Limb (tissue), 2 donors: ENCODE measurements at regions not wholly inside any gene's neighbourhood (a gene's known extent, or its start where the extent isn't known, plus 50 kb on each side); places are given as distances from the start of the nearest gene placed in this dataset.
A peak's percentile ranks its signal among the peaks of the same experiment; 100 is the strongest.

Experiments
- DNase-seq, 2 donors: peaks; one replicate each; pipeline ENCODE4 v3.0.0-alpha.2; 2016; ENCODE audit errors: extremely low spot score in 2 of 2

DNA sequence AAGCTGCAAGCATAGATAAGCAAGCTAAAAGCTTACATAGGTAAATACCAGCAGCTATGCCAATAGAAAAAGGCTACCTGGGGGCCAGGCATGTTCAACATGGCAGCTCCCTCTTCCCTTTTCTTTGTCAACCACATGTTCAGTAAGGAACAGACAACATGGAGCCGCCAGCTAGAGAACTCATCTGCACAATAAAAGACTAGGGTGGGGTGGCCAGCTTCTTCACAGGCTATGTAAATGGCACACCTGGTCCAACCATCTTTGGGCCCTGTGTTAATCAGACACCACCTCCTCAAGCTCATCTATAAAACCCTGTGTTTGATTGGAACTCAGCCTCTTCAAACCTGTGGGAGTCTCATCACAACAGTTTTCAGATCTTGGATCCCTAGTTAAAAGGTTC lies 129.7 kb upstream of the TMPO start:
- DNase-seq, result no peak

DNA sequence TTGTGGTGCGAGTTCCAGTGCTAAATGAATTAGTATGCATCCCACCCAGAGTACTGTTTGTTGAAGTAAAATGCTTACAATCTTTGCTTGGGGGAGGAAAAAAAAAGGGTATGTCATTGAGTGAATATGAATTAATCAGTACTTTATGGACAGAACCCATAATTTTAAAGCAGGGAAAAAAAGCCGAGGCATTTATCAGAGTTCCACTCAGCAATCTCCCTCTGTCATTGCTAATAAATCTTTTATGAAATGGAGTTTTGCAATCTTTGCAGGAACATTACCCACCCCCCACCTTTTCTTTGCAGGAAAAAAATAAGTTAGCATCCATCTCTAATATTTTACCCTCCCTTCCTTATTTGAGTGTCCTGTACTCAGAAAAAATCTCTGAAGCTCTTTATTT lies 127.9 kb upstream of the TMPO start:
- DNase-seq, result no peak

DNA sequence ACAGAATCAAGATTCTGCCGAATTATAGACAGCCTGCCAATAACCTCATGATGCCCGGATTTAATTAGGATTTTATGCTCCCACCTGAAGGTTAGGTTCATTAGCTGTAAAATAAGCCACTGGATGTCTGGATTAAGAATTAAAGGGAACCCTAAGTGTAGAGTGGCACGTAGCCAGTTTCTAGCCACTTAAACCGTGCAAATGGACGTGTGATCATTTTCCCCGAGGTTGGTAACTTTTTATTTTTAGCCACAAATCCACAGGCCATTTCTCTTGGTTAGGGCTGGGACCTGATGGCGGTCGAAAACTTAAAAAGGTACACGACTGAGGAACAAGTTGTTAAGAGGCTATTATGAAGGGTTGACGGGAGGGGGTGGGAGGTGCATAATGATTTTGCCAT lies 127.3 kb upstream of the TMPO start:
- no peak for DNase-seq

DNA sequence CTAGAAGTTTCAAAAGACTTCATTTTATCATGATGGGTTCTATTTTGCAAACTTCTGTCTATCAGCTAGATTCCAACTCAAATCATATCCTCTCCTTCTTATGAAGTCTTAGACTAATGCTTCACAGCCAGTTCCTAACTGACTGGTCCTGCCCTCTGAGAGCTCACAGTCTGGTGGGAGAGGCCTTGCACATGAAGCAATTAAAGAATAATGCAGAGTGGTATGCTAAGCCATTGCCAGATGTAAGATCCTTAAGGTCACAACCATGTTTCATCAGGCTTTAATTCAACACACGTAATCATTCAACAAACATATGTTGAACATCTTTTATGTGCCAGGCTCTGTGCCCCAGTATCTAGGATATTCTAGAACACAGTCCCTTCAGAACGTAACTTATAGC lies 125.8 kb upstream of the TMPO start:
- no peak for DNase-seq

DNA sequence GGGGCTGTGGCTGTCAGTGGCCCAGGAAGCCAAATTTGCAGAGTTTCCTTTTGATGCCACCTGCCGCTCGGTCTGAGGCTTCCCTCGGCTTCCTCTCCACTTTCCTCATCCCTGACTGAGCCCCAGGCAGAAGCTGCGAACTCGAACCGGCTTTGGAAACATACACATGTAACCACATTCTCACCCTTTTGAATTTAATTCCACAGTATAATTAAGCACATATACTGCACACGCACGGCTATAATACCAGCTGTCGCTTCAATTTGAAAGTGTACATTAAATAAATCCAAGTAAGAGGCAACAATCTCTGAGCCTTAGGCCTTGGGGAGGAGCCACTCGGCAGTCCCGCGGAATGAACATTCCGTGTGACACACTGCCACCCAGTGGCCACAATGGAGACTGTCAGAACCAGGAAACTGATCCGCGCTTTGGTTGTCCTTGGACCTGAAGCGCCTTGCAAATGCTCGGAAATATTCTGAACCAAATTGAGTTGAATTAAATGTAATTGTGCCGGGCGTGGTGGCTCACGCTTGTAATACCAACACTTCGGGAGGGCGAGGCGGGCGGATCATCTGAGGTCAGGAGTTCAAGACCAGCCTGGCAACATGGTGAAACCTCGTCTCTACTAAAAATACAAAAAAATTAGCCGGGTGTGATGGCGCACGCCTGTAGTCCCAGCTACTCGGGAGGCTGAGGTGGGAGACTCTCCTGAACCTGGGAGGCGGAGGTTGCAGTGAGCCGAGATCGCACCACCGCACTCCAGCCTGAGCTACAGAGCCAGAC lies 117.9 kb upstream of the TMPO start:
- DNase-seq, result peak; percentile 83 to 88

DNA sequence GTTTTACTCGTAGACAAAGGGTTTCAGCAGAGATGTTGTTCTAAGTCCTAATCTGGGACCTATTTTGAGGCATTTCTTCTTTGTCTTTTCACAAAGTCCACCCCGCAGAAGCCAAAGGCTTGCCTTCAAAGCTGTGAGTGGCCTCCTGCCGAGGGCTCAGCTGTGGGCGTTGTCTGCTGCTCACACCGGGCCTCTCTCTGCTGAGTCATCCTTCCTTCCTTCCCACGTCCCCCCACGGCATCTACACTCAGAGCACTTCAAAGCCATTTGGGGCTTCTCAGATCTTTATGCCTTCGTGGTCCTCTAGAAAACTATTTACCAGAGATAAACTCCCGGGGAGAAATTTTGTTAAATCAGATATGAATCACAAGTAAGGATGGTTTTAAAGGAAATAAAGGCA lies 115.9 kb upstream of the TMPO start:
- no peak for DNase-seq

DNA sequence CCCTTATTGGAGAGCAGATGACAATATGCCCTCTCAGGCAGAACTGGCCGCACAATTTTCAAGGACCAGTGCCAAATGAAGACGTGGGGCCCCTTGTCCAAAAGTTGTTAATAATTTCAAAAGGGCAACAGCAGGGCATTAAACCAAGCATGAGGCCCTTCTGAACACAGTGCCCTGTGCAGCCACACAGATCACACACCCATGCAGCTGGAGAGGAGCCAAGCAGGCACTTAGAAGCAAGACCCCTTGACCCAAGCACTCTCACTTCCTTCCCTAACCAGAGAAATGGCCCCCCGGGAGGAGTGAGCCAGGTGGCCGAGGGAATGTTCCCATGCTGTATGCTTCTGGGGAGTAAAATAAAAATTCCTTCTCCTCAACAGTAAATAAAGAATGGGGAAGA lies 114.0 kb upstream of the TMPO start:
- DNase-seq, result peak in 1 of 2 donors; percentile 47

DNA sequence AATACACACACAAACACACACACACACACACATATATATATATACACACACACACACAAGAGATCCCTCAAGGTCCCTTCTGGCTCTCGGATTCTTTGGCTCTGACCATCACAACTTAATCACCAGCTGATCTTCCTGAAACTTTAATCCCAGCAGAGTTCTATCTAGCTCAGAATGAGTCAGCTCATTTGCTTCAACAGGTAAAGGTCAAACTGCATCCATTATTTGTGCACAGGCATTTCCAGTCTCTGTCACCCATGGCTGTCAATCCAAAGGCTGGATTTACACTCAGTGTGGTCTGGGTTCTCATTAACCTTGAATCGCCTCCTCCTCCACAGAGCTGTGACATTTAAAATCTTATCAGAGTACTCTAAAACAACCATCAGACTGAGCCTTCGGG lies 113.3 kb upstream of the TMPO start:
- no peak for DNase-seq

DNA sequence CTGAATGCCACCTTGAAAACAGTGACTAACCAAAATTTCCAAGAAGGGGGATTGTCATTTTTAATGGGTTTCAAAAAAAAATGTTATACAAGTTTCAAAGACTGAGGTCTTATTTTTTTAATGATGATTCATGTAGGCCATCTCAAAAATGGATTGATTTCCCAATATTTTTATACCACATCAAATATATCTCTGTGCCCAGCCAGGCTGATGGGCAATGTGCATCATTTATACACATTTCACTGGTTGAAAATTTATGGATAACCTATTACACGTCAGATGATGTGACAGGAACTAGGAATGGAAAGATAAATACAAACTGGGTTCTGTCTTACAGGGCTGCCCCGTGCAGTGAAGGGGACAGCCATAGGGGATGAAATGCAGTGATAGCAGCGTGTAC lies 112.7 kb upstream of the TMPO start:
- DNase-seq, result no peak

DNA sequence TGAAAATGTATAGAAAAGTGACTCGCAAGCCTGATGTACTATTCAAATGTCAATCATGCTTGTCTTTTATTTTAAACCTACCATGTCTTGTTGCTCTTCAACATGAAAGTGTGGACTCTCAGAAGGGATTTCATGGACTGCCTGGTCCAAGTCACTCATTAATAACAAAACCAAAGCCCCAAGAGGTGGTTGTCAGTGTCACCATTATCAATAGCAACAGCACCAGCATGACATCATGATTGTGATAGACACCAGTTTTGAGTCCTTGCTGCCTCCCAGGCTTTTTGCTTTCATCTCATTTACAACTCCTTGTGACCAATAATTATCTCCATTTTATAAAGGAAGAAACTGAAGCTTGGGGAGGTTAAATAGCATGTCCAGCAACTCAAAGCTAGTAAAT lies 112.0 kb upstream of the TMPO start:
- no peak for DNase-seq

DNA sequence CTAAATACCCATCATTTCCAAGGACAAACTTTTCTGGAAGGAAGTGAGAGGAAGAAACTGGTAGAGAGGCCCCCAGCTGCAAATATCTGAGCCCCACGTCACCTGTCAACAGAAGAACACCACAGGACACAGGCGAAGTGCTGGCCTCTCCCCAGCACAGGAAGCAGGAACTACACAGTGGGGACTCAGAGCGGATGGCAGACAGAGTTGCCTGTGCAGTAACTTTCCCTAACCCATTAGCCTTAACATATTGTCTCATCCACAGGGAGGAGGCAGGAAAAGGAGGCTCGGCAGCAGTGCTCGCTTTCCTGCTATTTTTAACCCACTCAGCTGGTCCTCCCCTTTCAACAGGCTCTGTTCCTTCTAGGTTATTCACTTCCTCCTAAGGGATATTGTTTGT lies 111.5 kb upstream of the TMPO start:
- no peak for DNase-seq

DNA sequence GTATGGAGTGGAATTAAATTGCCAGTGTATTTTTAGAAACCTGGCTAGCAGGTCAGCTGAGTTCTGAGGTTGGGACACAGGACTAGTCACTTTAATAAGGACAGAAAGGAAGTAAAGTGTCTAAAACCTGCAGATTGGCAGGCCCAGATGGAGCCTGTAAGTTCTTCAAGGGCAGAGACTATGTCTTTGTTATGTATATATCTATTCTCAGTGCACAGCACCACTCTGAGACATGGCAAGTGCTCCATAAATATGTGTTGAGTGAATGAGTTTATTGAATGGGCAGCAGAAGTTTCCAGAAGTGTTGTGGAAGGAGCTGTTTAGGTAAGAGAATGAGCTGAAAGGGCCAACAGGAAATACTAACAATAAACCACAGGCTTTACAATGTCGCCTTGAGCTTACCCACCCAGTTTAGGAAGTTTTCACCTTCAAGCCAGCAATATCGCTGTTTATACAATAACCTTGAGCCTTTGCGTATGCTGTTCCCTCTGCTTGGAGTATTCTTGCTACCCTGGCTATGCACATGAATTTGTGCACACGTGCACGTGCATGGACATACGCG lies 109.5 kb upstream of the TMPO start:
- no peak for DNase-seq

DNA sequence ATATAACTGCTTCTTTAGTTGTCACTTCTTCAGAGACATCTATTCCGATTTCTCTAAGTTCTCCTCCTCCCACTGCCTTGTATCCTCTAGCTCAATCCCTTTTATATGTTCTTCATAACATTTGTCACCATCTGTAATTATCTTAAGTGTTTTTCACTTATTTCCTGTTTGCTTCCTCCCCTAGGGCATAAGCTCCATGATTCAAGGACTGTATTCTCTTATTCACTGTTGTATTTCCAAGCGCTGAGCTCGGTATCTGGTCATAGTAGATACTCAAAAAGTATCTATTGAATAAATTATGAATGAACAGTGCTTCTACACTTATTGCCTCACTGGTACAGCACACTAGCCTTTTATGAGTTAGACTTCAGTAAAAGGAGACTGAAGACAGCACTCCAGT lies 109.0 kb upstream of the TMPO start:
- DNase-seq, result no peak

DNA sequence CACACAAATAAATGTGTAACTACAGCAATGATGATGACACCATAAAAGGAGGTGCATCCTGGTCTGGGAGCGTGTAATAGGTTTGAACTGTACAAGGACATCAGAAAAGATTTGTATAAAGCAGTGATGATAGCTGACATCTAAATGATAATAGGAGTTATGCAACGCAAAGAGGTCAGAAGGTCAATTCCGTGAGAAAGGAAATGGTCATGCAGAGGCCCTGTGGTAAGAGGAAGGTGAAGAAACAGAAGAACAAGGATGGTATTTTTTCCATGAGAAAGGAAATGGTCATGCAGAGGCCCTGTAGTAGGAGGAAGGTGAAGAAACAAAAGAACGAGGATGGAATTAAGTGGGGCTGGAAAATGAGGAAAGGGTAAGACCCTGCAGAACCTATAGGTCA lies 106.7 kb upstream of the TMPO start:
- DNase-seq, result no peak

DNA sequence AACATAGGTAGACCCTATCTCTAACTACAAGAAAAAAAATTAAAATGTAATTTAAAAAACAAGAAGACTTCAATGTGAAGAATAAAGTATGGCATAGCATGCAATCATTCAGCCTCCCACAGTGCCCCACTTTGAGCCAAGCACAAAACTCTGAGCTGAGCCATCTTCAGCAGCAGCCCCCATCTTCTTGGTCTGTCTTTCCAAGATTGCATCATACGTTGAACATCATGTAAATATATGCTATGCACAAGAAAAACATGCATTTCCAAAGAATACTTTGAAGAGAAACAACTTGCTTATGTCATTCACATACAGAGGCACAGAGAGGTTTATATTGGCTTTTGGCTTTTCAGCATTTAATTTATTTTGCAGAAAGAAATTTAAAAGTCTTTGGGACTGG lies 105.8 kb upstream of the TMPO start:
- no peak for DNase-seq

DNA sequence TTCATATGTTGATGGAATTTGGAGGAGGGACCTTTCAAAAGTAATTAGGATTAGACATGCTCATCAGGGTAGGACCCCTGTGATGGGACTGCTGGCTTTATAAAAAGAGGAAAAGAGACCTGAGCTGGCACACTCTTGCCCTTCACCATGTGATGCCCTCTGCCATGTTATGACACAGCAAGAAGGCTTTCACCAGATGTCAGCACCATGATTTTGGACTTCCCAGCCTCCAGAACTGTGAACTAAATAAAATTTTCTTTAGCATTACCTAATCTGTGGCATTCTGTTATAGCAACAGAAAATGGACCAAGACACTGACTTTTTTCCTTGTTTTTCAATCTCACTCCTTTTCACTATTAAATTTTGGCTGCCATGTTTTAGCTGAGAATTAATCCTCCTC lies 105.0 kb upstream of the TMPO start:
- DNase-seq, result no peak

DNA sequence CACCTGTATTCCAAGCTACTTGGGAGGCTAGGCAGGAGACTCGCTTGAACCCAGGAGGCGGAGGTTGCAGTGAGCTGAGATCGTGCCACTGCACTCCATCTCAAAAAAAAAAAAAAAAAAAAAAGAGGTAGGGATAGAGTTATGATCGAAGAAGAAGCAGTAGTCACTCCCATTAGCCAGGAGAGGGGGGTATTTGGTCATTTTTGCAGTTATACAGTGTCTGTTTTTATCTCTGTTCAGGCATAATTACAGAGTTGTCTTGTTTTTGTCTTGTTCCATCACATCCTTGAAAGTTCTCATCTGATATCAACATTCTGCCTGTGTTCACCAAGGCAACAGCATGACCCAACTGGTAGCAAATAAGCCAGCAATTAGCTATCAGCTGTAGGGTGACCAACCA lies 98.5 kb upstream of the TMPO start:
- DNase-seq, result no peak

DNA sequence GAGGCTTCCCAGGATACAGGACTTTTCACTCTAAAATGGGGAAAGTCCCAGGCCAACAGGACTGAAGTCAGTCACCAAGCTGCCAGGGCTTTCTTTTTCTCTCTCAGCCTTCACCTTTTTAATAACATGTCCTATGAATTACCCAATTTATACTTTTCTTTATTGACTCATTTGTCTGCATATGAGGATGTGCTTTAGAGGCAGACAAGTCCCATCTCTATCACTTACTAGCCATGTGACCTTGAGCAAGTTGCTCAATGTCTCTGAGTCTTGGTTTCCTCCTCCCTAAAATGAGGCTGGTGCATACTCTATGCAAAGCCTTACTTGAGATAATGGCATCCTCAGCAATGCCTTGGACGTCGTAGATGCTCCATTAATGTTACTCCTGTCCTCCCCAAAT lies 98.1 kb upstream of the TMPO start:
- DNase-seq, result no peak

DNA sequence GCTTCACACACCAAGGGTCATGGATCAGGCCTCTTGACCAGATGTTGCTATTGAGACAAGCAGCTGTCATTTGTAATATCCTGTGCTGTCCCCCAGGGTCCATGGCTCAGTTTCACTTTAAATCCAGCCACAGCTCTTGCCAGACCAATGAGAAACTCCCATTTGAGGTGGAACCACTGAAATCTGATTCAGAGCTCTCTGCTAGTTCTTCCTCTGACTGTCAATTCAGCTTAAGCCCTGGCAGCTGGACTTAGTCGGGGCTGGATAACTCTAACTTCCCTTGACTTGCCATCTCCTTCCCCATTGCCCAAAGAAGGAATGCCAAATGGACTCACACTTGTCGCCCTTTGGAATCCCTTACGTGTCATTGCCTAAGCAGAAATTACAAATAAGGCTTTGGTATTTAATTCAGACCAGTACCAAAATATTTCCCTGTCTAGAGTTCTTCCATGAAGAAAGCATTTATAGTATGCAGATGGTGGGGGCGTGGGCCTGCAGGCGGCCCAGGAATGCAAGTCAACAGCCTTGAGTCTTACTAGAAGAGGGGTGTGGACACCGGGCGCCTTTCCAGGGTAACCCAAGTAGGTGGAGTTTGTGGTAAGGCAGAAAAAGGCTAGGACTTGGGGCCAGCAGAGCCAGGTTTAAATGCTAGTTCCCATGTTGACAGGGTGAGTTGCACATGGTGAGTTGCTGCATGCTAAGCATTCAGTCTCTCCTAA lies 96.9 kb upstream of the TMPO start:
- peak; percentile 84 to 90 for DNase-seq

DNA sequence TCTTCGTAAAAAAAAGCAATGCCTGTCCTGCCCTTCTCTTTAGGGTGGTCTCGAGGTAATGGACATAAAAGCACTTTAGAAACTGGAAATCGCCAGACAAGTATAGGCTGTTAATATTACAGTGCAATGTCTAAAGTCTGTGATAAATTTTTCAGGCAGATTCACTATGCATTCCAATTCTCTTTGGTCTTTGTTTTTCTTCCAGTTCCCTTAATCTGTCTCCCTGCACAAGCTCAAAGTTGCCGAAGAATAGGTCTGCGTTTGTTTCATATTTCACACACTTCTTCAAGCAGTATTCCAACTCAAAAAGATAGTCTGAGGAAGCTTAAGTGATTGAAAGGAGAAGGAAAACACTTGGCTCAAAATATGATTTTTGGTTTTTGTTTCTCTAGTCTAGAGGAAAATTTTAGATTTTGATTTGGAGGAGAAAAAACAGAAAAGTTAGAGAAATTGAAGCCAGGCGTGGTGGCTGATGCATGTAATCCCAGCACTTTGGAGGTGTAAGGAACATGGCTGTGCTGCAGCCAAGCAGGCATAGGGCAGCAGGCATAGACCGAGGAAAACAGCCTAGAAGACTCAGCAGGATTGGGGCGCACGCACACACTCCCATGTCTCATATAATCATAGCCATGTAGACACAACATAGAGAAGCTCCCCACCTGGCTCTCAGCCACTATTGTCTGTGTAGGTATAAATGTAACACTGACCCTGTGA lies 96.2 kb upstream of the TMPO start:
- DNase-seq, result no peak

DNA sequence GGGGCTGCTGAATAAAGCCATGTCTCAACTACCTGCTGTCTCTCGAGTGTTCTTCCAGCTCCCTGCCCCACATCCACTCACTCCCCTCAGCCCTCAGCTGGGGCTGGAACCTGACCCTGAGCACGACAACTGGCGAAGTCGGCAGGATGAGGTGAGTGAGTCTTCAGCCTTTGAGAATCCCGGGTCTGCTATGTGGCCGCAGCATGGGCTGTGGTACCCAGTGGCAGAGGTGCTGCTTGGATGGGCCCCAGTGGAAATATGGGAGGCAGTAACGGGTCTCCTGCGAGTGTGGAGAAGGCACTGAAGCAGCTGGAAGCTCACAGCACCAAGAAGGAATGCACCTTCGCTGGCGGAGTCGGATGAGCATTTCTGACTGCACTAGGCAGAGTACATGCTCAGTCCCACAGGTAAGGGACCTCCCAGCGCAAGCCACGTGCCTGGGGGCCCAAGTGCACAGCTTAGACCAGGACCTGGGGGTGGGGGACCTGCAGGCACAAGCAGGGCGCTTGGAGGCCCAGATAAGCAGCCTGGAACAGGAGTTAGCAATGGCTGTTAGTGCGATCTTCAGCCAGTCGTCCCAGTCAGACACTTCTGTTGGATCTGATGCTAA lies 95.5 kb upstream of the TMPO start:
- no peak for DNase-seq

DNA sequence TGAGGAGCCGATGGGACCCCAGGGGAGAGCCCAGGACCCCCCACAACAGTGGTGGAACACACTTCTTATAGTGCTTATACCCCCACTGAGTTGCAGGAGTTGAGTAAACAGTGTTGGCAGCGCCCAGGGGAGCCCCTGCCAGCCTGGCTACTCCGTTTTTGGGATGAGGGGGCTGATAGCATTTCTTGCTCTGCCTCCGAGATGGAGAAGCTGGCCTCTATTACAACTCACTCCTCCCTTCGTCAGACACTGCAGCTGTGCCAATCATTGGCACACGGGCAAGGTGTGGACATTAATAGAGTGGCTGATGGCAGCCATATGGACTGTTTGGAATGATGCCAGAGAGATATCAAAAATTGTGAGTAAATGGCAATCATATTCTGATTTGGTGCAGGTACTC lies 94.9 kb upstream of the TMPO start:
- DNase-seq, result no peak
